HCEC 1CT (cell line): ENCODE measurements at regions not wholly inside any gene's neighbourhood (a gene's known extent, or its start where the extent isn't known, plus 50 kb on each side); places are given as distances from the start of the nearest gene placed in this dataset.
"Not testable (repeated sequence)": the region's sequence is repeated elsewhere in the genome, so short reads cannot be mapped to it uniquely, and the experiment has no call there.

Experiments
- DNase-seq: peaks from one replicate; pipeline ENCODE4 v3.0.0-alpha.2; 2017

DNA sequence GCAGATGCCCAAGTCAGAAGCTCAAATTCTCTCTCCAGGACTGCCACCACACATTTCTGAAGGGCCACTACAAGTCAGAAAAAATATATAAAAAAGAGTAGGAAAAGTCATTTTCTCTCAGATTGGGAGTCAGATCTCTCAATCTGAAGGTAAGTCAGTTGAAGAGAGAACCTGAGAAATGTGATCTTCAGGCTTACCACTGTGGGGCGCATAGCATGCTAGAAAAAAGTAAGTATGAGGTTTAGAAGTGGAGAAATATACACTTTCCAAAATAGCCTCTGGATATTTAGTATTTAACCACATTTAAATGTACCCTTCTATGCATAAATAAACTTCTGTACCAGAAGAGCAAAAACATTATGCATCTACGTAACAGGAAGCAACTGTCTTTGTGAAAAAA, 800.7 kb upstream of the CTNND2 start:
- no peak for DNase-seq

DNA sequence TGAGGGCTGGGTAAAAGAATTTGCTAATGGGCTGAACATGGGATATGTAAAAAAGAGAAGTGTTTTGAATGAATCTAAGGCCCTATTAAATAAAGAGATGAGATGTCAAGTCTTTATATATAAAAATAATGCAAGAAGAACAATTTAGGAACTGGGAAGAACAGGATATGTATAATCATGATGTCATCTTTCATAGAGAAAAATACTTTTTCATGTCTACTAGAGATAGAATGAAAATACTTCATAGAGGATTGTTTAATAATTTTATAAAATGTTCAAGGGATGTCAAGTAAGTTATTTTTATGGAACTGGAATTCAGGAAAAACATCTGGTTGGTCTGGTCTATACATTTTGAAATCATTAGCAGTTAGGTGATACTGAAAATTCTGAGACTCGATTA, 799.0 kb upstream of the CTNND2 start:
- DNase-seq, result no peak

DNA sequence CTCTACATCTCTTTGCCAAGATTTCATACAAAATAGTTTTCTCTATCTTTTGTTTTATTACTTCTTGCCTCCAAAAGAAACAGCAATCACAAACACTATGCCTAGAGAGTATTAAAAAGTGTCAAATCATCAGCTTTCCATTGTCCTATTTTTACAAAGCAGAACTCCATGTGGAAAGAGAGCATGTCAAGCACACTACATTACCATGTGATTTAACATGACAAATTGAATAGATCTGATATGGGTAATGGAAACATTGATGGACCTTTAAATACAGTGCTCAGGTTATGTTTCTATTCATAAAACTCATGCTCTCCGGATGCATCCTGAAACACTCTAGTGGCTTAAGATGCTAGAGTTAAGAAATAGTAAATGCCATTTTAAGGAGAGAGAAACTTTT, 791.4 kb upstream of the CTNND2 start:
- no peak for DNase-seq

DNA sequence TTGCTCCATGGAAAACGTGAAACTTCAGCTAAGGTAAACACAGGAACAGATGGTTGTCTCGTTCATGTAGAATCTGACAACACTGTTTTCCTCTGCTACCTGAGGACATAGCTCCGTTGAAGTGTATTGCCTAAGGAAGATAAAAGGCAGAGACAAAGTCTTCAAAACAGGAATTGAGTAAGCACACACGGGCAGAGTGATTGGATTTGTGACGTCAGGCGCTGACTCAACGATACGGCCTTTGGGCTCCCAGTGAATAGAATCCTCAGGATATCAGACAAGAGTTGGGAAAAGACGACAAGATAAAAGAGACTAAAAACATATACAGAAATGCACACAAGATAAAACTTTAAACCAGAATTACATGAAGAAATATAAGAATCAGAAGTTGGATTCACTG, 787.1 kb upstream of the CTNND2 start:
- no peak for DNase-seq

DNA sequence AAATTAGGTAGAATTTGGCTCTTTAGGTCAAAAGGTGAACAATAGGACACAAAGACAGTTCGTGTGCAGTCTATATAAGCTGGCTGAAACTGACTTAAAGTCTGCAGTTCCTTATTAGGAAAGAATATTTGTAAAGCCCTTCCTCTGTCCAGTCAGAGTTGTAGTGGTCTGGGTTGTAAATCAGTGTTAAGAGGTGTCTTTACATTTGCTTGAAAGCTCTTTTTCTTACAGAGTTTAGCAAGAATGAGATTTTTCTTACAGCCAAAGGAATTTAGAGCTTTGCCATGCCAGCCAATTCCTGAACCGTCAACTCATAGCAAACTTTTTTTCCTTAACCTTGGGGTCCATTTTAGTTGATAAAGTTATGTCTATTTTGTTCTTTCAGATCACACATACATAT, 786.1 kb upstream of the CTNND2 start:
- no peak for DNase-seq

DNA sequence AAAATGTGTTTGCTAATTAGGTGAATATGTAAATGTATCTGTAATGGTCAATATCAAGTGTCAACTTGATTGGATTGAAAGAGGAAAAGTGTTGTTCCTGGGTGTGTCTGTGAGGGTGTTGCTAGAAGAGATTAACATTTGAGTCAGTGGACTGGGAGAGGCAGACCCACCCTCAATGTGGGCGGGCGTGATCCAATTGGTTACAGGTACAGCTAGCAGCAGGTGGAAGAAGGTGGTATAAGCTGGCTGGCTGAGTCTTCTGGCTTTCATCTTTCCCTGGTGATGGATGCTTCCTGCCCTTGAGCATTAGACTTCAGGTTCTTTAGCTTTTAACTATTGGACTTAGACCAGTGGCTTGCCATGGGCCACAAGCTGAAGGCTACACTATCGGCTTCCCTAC, 779.0 kb upstream of the CTNND2 start:
- DNase-seq, result no peak

DNA sequence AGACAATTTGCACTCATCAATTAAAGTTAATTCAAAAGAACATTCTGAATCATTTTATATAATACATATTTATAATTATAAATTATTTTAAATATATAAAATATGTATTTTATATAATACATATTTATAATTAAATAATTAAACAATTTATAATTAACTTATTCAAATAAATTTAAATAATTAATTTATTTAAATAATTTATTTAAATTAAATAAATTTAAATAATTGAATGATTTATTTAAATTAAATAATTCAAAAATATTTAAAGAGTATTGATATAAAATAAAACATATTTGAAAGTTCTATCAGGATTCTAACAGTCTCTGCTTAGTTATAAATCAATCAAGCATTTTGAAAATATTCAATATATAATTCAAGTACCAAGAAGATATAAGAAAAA, 775.5 kb upstream of the CTNND2 start:
- no peak for DNase-seq

DNA sequence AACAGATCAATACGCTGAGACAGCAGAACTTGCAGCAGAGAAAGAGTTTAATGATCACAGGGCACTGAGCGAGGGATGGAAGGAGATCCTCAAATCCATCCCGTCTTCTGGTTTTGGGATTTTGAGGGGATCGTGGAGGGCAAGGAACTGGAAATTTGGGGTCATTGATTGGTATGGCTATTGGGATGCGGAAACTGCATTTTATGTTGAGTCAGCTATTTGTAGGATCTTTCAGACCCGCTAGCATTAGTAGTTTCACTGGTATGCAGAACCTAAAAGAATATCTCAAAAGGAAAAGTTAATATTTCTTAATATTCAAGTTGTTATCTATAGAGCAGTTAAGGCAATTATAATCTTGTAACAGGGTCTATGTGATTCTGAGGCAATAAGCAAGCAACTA, 771.7 kb upstream of the CTNND2 start:
- DNase-seq, result no peak

DNA sequence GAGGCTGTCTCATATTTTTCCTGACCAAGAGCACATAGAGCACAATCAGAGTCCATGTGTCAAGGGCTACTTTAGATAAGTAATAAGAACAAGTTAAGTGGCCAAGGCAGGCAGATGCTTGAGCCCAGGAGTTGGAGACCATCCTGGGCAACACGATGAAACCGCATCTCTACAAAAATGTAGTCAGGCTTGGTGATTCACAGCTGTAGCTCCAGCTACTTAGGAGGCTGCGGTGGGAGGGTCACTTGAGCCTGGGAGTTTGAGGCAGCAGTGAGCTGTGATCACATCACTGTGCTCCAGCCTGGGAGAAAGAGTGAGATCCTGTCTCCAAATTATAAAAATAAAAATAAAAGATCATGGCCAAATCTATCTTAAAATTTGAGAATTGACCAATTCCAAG, 767.9 kb upstream of the CTNND2 start:
- no peak for DNase-seq

DNA sequence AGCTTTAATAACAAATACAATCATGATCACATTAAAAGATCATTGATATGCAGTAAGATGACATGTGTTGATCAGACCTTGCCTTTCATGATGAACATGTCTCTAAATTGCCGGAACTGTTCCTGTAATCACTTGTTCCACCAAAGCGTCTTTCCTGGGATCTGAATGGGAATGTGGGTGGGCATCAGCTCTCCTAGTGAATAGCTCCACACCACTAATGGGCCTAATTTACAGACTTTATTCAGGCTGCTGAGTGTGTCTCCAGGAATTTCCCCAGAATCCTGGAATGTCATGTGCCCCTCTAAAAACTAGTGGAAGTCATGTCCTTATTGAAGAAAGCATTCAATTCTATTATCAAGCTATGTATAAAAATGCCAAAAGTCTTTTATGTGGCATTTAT, 765.1 kb upstream of the CTNND2 start:
- DNase-seq, result no peak

DNA sequence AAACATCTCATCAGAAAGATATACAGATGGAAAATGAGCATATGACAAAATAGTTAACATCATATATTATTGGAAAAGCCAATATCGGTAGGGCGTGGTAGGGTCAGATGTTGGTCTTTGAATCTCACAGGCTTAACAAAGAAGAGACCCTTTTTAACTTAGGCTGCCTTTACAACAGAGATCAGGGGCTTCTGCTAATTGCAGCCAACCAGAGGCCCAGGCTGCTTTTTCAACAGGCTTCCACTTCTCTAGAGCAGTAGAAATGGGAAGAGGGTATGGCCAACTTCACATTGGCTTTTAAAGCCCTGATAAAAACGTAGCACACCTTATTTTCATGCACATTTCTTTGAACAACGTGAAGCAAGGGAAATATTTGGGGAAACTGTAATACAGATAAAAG, 764.3 kb upstream of the CTNND2 start:
- DNase-seq, result no peak

DNA sequence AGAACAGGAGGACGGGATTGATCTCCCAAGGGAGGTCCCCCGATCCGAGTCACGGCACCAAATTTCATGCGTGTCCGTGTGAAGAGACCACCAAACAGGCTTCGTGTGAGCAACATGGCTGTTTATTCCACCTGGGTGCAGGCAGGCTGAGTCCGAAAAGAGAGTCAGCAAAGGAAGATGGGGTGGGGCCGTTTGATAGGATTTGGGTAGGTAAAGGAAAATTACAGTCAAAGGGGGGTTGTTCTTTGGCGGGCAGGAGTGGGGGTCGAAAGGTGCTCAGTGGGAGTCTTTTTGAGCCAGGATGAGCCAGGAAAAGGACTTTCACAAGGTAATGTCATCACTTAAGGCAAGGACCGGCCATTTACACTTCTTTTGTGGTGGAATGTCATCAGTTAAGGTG, 763.6 kb upstream of the CTNND2 start:
- DNase-seq, result not testable (repeated sequence)

DNA sequence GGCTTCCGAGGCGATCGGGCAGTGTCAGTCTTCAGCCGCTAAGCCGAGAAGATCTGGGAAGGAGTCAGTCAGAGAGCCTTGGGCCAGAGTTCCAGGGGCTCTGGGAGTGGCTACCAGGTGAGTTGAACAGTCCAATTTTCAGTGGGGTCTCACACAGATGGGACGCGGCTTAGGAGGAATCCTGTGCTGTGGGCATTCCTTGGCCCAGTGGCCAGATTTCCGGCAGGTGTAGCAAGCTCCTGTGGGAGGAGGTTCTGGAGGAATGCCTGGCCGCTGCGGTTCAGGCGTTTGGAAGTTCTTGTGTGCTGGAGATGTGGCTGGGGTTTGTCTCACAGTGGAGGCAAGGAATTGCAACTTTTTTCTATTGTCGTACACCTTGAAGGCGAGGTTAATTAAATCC, 761.5 kb upstream of the CTNND2 start:
- not testable (repeated sequence) for DNase-seq

DNA sequence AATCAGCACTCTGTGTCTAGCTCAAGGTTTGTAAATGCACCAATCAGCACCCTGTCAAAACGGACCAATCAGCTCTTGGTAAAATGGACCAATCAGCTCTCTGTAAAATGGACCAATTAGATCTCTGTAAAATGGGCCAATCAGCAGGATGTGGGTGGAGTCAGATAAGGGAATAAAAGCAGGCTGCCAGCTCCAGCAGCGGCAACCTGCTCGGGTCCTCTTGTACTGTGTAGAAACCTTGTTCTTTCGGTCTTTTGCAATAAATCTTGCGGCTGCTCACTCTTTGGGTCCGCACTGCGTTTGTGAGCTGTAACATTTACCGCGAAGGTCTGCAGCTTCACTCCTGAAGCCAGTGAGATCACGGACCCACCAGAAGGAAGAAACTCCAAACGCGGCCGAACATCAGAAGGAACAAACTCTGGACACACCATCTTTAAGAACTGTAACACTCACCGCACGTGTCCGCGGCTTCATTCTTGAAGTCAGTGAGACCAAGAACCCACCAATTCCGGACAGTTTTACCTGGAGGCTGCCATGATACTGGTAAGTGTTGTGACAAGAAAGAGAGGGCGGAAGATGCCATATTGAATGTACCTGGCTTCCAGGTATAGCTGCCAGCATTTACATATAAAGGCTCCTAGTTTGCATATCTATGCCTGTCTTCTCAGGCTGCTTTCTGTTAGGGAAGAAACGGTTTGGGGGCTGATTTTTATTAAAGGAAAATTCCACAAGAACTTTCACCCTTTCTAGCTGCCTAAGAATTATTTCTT, 758.5 kb upstream of the CTNND2 start:
- no peak for DNase-seq

DNA sequence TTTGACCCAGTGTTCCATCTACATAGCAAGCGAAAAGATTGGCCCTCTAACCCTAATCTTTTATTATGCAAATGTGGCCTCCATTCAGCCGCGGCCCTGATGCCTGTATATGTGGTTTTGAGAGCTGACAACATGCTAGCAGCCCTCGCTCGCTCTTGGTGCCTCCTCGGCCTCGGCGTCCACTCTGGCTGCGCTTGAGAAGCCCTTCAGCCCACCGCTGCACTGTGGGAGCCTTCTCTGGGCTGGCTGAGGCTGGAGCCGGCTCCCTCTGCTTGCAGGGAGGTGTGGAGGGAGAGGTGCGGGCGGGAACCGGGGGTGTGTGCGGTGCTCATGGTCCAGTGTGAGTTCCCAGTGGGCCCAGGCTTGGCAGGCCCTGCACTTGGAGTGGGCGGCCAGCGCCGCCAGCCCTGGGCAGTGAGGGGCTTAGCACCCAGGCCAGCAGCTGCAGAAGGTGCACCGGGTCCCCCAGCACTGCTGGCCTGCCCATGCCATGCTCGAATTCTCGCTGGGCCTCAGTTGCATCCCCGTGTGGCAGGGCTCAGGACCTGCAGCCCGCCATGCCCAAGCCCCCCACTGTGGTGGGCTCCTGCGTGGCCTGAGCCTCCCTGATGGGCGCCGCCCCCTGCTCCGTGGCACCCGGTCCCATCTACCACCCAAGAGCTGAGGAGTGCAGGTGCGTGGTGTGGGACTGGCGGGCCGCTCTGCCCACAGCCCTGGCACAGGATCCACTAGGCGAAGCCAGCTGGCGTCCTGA, 757.5 kb upstream of the CTNND2 start:
- no peak for DNase-seq

DNA sequence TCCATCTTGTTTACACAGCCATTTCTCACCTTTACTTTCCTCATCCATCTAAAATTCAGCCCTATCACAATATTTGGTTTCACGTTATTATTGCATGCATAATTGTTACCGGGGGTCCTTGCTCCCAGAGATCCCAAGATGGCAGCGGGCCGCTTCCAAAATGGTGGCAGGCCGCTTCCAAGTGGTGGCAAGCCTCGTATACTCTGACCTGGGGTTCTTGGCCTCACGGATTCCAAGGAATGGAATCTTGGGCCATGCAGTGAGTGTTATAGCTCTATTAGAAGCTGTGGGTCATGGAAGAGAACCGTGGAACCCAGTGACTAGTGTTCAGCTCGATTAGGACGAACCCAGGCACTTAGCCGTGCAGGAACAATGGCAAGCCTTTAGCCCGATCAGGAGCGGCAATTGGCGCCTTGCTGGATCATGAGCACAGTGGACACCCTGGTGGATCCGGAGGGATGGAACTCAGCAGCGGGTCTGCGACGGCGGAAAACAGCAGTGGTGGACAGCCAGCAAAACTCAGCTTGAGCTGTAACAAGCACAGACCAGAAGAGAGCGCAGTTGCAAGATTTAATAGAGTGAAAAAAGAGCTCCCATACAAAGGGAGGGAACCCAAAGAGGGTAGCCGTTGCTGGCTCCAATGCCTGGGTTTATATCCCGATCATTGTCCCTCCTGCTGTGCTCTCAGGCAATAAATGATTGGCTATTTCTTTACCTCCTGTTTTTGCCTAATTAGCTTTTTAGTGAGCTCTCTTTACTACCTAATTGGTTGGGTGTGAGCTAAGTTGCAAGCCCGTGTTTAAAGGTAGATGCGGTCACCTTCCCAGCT, 756.2 kb upstream of the CTNND2 start:
- DNase-seq, result not testable (repeated sequence)

DNA sequence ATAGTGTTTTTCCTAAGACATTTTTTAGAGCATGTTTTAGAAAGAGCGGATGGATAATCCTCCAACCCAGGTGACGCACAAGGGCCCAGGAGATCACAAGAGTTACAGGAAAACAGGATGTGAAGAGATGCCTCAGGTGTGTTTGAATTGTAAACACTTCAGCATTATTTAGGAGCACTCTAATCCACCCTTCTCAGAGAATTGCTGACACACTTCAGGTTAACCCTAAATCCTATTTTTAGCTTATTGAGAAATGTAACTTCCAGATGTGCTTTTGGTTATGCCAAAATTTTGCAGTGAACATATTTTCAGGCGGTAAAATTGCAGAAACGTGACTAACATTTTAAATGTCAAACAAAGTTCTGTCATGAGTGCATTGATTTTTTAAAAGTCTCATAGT, 755.4 kb upstream of the CTNND2 start:
- DNase-seq, result no peak

DNA sequence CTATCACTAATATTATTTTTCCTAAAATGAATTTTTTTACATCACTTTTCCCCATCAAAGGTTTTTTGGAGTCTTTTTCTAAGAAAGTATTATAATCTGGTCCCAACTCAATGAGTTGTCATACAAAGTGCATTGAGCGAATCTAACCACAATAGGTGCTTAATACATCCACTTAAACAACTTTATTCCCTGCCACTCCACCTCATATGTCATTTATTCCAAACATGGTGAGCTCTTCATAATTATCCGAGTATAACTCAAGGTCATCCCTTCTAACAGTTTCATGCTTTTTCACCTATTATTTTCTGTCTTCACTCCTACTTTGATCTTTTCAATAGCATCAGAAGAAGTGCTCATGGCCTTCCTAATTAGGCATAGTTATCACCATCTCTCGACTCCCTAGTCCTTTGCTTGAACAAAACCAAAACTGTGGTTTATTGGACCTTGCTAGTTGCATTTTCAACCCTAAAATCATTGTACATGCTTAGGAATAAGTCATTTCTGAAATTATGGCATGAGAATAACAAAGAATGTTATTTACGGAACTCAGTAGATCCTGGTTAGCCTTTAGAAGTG, 754.7 kb upstream of the CTNND2 start:
- DNase-seq, result no peak

DNA sequence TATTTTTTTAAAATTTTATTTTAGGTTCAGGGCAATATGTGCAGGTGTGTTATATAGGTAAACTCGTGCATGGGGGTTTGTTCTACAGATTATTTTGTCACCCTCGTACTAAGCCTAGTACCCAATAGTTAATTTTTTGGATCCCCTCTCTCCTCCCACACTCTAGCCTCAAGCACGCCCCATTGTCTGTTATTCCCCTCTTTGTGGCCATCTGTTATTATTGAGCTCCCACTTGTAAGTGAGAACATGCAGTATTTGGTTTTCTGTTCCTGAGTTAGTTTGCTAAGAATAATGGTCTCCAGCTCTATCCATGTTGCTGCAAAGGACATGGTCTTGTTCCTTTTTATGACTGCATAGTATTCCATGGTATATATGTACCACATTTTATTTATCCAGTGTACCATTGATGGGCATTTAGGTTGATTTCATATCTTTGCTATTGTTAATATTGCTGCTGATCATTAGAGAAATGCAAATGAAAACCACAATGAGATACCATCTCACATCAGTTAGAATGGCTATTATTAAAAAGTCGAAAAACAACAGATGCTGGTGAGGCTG, 753.7 kb upstream of the CTNND2 start:
- DNase-seq, result not testable (repeated sequence)

DNA sequence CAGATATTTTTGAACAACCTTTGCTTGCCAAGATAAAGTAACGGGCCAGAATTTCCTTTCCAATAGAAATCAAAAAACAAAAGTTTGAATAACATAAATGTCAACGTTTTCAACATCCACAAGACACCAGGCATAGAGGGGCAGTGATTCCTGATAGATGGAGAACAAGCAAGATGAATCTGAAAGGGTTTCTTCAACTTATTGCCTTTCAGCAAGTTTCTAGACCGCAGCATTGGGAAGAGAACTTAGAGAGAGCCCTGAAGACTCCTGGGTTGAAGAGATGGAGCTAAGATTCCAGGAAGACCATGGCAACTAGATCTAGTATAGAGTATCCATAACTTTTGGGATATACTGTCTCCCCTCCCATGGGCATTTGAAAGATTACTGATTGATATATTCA, 751.4 kb upstream of the CTNND2 start:
- DNase-seq, result no peak

DNA sequence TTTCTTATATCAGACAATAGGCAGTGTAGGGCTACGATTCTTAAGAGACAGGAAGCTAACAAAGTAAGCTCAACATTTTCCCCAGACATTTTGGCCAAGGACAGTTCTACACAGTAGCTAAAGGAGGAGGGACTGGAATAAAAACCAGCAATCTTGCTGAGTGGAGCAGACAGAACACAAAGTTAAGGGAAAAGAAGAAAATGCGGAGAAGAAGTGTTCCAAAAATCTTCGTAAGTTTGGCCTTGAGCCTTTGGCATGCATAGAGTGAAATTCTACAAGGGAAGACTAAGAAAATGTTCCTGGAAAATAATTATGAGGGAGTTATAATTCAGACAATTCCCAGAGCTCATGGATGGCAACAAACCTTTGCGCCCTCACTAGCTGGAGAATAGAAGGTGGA, 748.0 kb upstream of the CTNND2 start:
- no peak for DNase-seq

DNA sequence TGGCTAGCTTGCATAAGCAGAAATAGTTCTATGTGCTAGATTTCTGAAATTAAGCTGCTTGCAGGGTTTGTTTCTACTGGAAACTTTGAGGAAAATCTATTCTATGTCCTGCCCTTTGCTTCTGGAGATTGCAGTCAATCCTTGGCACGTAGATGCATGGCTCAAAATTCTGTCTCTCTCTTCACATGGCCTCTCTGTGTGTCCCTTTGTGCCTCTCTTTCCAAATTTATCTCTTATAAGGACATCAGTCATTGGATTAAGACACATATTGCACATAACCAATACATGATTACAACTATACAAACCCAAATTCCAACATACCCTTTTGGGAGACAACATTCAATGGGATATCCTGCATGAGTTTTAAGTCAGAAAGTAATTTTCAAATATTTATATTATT, 744.3 kb upstream of the CTNND2 start:
- no peak for DNase-seq

DNA sequence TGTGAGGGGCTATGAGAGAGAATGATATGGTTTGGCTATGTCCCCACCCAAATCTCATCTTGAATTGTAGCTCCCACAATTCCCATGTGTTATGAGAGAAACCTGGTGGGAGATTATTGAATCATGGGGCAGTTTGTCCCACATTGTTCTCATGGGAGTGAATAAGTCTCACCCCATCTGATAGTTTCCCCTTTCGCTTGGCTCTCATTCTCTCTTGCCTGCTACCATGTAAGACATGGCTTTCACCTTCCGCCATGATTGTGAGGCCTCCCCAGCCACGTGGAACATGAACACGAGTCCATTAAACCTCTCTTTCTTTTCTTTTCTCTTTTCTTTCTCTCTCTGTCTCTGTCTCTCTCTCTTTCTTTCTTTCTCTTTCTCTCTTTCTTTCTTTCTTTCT, 743.4 kb upstream of the CTNND2 start:
- no peak for DNase-seq
